ENCODE measurements at regions not wholly inside any gene's neighbourhood (a gene's known extent, or its start where the extent isn't known, plus 50 kb on each side); places are given as distances from the start of the nearest gene placed in this dataset.

- TF ChIP-seq, protein P1, sequence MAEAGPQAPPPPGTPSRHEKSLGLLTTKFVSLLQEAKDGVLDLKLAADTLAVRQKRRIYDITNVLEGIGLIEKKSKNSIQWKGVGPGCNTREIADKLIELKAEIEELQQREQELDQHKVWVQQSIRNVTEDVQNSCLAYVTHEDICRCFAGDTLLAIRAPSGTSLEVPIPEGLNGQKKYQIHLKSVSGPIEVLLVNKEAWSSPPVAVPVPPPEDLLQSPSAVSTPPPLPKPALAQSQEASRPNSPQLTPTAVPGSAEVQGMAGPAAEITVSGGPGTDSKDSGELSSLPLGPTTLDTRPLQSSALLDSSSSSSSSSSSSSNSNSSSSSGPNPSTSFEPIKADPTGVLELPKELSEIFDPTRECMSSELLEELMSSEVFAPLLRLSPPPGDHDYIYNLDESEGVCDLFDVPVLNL (IDR thresholded peaks at IDR 0.05; ENCODE audit: low read depth, low read length), result no peak
- TF ChIP-seq NRF1 (conservative IDR thresholded peaks at IDR 0.05; ENCODE audit: low read depth, low read length) (no peak), NFXL1 (IDR thresholded peaks at IDR 0.05; ENCODE audit: borderline replicate concordance) (no peak), IRF5 (IDR thresholded peaks at IDR 0.05; ENCODE audit: borderline replicate concordance) (no peak)
Measured at GRCh38 chr19:30175987-30176386, 196.2 kb upstream of the ZNF536 start (continued).

DNA sequence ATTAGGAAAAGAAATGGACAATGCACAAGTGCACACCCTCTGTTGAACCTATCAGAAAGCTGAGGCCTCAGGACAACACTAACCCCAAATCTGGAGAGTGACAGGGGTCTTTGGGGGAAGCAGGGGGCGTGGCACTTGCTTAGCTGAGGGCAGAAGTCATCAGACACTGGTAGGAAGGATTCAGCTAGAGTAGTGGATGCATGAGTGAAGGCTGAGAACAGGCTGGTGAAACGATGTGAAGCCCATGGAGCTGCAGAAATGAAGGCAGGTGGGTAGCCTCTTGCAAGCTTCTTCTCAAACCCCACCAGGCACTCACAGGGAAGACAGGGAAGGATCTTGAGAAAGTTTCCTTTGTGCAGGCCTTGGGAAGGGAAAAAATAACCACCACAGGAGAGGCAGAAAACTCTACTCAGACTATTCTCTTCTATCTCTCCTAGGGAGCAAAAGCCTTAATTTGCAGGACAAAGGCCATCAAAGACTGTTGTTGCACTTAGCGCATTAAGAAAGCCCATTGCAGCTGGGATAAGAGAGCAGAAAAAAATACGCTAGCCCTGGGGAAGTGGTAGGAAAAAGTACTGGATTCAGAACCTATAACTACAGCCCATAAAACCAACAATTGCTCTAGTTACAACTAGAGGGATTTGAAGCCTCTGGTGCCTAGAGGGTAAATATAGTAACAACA lies 193.3 kb upstream of the ZNF536 start:
- Histone ChIP-seq H3K79me2 (ENCODE audit: control insufficient read depth, insufficient read depth, low read length) (no peaks in the 10 kb centered on the region), H3K36me3 (ENCODE audit: control insufficient read depth in 2 of 2, insufficient read depth in 2 of 2, low read length in 1 of 2) (no peaks in the 10 kb centered on the region), H3K9ac (ENCODE audit: control insufficient read depth, insufficient read depth, low read length) (no peak overlapping the region), H3K27me3 (replicated peaks in 1 of 2; ENCODE audit: control insufficient read depth in 2 of 2, insufficient read depth in 2 of 2, low read length in 1 of 2) (no peaks in the 10 kb centered on the region), H3K9me3 (replicated peaks; ENCODE audit: control insufficient read depth, insufficient read depth, low read length) (no peaks in the 10 kb centered on the region), H3K4me3 (no peak overlapping the region), H3K4me2 (ENCODE audit: control insufficient read depth, insufficient read depth) (no peak overlapping the region), H2AFZ (ENCODE audit: control insufficient read depth, low read depth, low read length) (no peak overlapping the region), H4K20me1 (ENCODE audit: control insufficient read depth, insufficient read depth) (no peaks in the 10 kb centered on the region), H3K4me1 (ENCODE audit: control insufficient read depth, insufficient read depth, low read length) (no peaks in the 10 kb centered on the region), H3K27ac (ENCODE audit: control insufficient read depth, insufficient read depth) (no peak overlapping the region)
- ChIA-PET POLR2A (no interaction called here), RAD21 (ENCODE audit: unreplicated experiment) (no interaction called here), SMC1A (ENCODE audit: uncharacterized antibody, unreplicated experiment) (no interaction called here), CTCF (interaction anchor here (0.6 kb wide), 2 partner anchors 15 to 805 kb away, joined by 3 read pairs; no protein-coding TSS in a partner anchor)
- intact Hi-C loops (cut with micrococcal nuclease; ENCODE audit: unreplicated experiment), result no loop called here
- DNase-seq (ENCODE audit: low read depth, low spot score) (no peak), FAIRE-seq (no peak), ATAC-seq (no peak)
- 19% methylated on average over 4 of the region's 4 CpGs for WGBS (ENCODE audit: insufficient coverage, insufficient replicate concordance, low lambda C conversion rate, missing lambda C conversion rate)
- in situ Hi-C loops (cut with MboI), result no loop called here
- no TSS peak for BruUV-seq (replicated peaks)
- no peak for TF ChIP-seq PAX8 (IDR thresholded peaks at IDR 0.05)
- no peak for TF ChIP-seq TBL1XR1 (IDR thresholded peaks at IDR 0.05; ENCODE audit: low read depth, low read length)
- TF ChIP-seq JUND (IDR thresholded peaks at IDR 0.05; ENCODE audit: low read depth, low read length), result no peak
- no peak for TF ChIP-seq MAX (IDR thresholded peaks at IDR 0.05; ENCODE audit: low read depth, low read length)
- no peak for TF ChIP-seq ZNF622 (IDR thresholded peaks at IDR 0.05)
- TF ChIP-seq, protein P2, sequence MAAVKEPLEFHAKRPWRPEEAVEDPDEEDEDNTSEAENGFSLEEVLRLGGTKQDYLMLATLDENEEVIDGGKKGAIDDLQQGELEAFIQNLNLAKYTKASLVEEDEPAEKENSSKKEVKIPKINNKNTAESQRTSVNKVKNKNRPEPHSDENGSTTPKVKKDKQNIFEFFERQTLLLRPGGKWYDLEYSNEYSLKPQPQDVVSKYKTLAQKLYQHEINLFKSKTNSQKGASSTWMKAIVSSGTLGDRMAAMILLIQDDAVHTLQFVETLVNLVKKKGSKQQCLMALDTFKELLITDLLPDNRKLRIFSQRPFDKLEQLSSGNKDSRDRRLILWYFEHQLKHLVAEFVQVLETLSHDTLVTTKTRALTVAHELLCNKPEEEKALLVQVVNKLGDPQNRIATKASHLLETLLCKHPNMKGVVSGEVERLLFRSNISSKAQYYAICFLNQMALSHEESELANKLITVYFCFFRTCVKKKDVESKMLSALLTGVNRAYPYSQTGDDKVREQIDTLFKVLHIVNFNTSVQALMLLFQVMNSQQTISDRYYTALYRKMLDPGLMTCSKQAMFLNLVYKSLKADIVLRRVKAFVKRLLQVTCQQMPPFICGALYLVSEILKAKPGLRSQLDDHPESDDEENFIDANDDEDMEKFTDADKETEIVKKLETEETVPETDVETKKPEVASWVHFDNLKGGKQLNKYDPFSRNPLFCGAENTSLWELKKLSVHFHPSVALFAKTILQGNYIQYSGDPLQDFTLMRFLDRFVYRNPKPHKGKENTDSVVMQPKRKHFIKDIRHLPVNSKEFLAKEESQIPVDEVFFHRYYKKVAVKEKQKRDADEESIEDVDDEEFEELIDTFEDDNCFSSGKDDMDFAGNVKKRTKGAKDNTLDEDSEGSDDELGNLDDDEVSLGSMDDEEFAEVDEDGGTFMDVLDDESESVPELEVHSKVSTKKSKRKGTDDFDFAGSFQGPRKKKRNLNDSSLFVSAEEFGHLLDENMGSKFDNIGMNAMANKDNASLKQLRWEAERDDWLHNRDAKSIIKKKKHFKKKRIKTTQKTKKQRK (IDR thresholded peaks at IDR 0.05; ENCODE audit: low read depth, low read length), result no peak
- no peak for TF ChIP-seq CBFB (IDR thresholded peaks at IDR 0.05; ENCODE audit: low read depth)
- TF ChIP-seq HCFC1 (IDR thresholded peaks at IDR 0.05; ENCODE audit: low read length), result no peak
- no peak for TF ChIP-seq RBBP5 (conservative IDR thresholded peaks at IDR 0.05)
- no peak for TF ChIP-seq YBX1 (IDR thresholded peaks at IDR 0.05)
- TF ChIP-seq CHD4 (IDR thresholded peaks at IDR 0.05), result no peak
- TF ChIP-seq, protein P3, sequence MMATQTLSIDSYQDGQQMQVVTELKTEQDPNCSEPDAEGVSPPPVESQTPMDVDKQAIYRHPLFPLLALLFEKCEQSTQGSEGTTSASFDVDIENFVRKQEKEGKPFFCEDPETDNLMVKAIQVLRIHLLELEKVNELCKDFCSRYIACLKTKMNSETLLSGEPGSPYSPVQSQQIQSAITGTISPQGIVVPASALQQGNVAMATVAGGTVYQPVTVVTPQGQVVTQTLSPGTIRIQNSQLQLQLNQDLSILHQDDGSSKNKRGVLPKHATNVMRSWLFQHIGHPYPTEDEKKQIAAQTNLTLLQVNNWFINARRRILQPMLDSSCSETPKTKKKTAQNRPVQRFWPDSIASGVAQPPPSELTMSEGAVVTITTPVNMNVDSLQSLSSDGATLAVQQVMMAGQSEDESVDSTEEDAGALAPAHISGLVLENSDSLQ (IDR thresholded peaks at IDR 0.05), result no peak
- TF ChIP-seq ZBED1 (IDR thresholded peaks at IDR 0.05; ENCODE audit: borderline replicate concordance), result no peak
- no peak for TF ChIP-seq RCOR1 (conservative IDR thresholded peaks at IDR 0.05; ENCODE audit: low read depth, low read length)
